Heart left ventricle (tissue), 13 donors: ENCODE measurements at regions not wholly inside any gene's neighbourhood (a gene's known extent, or its start where the extent isn't known, plus 50 kb on each side); places are given as distances from the start of the nearest gene placed in this dataset.

Experiments
- CTCF ChIP-seq, 12 donors: fragments of 200-600 bp; sonication (generic) in 4 of 12; IDR thresholded peaks; one replicate each; pipeline versions ENCODE4 v1.5.0 to v1.8.0; 2018 to 2022; ENCODE audit warnings: antibody characterized with exemption in 12 of 12, mild to moderate bottlenecking in 5 of 12
- POLR2A ChIP-seq, 2 donors: fragments of 450-650 bp; IDR thresholded peaks; one replicate each; pipeline ENCODE4 v1.6.1; 2017; ENCODE audit warnings: antibody characterized with exemption in 2 of 2, mild to moderate bottlenecking in 2 of 2, moderate library complexity in 2 of 2
- donor health status: ischemic (EF 13 %, LVEDD 7.1; RV severe dilation, severe dysfunction).
- donor health status: DM: no; HTN: yes; CAD: no.
- donor health status: DM: no; HTN: no; CAD: no.
- donor health status: ischemic (EF 25% LVEDD 6.9; RV normal size, moderate dysfunction).
- donor health status: ischemic (EF 25% LVEDD 5.7; RV mildly dilated, moderate dysfunction).
- donor health status: ischemic (EF 35%, LVEDD 5.7; RV mildly dilated, moderate dysfunction).
- donor health status: nonischemic (EF 11% LVEDD 7.7; RV severe dilation, severe dysfunction).
- donor health status: DM: yes; HTN: yes; CAD: no.
- donor health status: PGD.
- donor health status: ischemic (EF 29% LVEDD 5.4; RV normal size, mild dysfunction).
- donor health status: nonischemic (EF 23%, LVEDD 6.1; RV moderate dilation, normal function).

DNA sequence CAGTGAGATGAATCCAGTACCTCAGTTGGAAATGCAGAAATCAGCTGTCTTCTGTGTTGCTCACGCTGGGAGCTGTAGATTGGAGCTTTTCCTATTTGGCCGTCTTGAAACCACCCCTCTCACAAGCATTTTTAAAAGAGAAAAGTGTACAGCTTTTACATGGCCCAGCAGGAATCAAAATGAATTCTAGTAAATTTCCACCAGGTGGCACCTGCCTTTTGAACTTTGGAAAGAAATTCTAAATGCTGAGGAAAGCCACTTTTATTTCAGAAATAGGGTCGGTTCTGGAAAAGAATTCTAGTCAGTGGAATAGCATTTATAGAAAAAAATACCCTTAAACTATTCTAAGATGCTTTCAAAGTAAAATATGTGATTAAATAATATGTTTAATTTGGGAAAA, 647.8 kb downstream of the CD109 start:
- TF ChIP-seq CTCF (IDR thresholded peaks at IDR 0.05) = peak in 3 of 12 donors; percentile 26
- no peak for TF ChIP-seq POLR2A (IDR thresholded peaks at IDR 0.05)
